ENCODE measurements at regions not wholly inside any gene's neighbourhood (a gene's known extent, or its start where the extent isn't known, plus 50 kb on each side); places are given as distances from the start of the nearest gene placed in this dataset.

DNA sequence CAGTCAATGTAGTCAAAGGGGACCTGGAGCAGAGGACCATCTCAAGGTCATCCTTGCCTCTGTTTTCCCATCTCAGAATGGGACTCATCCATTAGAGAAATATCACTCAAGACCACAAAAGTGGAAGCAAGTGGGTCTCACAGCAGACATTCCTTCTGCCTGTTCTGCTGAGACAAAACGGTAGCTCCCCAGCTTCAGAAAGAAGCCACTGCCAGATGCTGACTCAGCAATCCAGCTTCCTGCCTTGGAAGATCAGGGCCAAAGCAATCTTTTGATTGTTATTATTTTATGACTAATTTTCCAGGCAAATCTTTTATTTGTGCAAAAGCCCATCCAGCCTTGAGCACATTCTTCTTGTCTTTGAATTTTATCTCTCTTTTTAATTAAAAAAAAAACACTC is 86.8 kb downstream of the CCT6B start:
- DNase-seq: no peak

DNA sequence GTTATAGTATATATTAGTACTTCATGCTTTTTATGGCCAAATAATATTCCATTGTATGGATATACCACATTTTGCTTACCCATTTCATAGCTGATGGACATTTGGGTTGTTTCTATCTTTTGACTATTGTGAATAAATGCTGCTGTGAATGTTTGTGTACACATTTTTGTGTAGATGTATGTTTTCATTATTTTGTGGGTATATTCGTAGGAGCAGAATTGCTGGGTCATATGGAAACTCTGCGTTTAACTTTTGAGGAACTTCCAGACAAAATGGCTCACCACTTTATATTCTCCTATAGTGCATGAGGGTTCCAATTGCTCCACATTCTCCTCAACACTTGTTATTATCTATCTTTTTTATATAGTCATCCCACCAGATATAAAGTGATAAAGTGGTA is 88.6 kb downstream of the CCT6B start:
- no peak for DNase-seq

DNA sequence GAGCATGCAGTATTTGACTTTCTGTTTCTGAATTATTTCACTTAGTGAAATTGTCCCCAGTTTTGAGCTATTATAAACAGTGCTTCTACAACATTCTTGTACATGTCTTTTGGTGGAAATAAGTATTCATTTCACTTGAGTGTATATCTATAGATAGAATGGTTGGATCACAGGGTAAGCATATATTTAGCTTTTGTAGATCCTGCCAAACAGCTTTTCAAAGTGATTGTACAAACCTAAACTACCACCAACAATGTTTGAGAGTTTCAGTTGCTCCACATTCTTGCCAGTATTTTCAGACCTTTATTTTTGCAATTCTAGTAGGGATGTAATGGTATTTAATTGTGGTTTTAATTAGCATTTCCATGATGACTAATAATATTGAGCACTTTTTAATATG is 91.6 kb downstream of the CCT6B start:
- DNase-seq: no peak

DNA sequence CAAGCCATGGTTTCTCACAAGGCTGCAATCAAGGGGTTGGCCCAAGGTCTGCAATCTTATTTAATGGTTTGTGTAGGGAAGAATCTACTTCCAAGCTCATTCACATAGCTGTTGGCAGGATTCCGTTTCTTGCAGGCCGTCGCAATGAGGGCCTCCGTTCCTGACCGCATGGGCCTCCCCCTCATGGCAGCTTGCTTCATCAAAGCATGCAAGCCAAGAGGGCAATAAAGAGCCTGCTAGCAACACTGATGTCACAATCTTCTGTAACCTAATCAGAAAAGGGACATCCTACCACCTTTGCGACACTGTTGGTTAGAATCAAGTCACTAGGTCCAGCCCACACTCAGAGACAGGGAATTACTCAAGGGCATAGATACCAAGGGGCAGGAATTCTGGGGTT is 95.5 kb downstream of the CCT6B start:
- DNase-seq: no peak

DNA sequence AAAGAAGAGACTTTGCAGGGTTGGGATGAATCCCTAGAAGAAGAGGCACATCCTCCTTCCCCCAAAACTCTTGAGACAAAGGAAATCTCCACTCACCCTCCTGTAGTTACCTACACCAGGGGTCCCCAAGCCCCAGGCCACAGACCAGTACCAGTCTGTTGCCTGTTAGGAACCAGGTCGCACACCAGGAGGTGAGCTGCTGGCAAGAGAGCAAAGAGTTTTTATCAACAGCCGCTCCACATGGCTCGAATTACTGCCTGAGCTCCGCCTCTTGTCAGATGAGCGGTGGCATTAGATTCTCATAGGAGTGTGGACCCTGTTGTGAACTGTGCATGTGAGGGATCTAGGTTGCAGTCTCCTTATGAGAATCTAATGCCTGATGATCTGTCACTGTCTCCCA is 98.9 kb downstream of the CCT6B start:
- no peak for DNase-seq

DNA sequence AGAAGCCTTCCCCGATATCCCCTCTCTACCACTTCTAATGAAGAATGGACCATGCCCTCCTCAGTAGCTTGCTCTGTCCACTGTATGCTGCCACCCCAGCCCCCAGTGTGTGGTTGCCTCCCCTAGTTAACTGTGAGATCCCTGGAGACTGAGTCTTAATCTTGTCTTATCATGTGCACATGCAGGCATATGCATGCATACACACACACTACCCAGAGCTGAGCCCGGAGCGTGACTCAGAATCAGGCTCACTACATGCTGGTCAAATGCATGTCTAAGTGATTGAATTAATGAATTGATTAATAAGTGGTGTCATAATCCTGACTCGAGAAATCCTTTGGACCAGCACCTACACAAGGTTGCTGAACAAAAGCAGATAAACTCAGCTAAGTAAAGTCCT is 99.4 kb downstream of the CCT6B start:
- DNase-seq: no peak

DNA sequence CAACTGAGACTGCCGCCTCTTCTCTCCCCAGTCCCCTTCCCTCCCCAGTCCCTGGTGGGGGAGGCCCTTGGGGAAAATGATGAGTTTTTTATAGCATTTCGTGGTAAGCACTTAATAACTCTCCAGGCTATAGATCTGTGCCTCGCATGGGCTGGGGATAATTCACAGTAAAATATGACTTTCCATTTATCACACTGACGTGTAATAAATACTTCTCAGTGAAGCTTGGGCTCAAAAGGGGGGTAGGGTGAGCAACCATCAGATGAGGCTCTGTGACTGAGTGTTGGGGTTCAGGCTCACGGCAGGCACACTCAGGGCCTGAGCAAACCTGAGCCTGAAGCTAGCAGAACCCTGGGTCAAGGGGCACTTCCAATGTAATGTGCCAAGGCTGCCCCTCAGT is 101.6 kb downstream of the CCT6B start:
- no peak for DNase-seq

DNA sequence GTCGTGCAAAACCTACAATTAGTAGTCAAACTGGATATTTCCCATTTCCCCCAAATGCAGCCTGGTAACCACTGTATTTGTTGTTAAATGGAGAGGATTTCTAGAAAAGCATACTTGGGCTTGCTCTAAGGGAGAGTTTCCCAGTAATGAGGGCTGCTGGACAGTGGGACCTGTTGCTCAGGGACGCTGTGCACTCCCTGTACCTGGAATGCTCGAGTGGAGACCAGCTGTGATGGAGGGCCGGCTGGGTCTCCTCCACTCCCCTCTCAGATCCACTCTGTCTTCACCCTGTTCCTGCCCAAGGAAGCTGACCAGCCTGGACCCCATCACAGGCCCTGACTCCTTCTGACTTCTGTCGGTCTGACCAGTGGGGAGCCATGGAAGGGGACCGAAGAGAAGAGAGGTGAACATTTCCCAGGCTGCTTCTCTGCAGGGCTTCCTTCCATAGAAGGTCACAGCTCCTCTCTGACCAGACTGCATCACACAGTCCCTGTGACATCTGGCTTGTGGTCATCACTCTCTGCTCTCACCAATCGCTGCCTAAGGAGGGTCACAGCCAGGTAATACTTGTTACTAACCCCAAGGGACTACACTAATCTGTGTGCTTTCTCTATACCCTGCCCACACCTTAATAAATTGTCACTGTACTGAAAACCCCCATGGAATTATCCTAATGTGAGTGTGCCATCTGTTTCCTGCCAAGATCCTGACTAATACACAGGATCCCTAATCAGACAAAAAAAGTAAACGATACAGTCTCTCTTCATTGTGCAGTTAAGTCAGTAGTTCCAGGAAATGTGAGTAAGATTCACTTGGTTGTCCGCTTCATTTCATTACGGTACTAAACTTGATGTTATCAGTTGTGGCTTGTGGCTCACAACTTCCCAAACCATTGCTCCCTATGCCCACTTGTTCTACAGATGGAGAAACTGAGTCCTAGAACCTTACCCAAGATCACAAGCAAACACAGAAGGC is 102.4 kb downstream of the CCT6B start:
- DNase-seq: no peak

DNA sequence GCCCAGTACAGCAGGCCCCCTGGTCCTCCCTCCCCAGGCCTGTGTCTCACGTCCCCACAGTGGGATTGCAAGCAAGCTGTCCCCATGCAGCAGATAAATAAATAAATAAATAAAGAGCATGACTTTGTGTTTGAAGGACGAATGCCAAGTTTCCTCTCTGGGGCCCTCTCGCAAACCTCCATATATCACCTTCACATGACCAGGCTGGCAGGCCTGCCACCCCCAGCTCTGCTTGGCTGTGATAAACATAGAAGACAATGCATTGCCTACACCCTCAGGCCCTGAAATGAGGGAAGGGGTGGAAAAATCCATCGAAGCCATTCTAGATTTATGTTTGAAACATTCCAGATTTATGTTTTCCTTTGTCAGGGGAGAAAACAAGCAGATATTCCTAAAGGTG is 107.3 kb downstream of the CCT6B start:
- DNase-seq: no peak

DNA sequence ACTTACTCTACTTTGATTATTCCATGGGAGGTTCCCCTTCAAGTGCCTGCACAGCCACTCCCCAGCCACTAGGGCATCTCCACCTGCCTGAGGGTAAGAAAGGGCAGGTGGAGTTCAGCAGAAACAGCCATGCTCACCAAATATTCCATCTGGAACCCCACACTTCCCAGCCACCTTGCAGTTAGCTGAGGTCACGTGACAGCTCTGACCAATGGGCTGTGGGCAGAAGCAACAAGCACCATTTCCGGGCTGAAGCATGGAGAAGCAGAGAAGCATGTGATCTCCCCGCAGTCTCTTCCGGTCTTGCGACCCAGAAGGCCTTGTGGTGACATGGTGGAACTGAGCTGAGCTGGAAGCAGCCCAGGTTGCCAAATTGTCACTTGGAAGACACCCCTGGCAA is 108.6 kb downstream of the CCT6B start:
- DNase-seq: no peak

DNA sequence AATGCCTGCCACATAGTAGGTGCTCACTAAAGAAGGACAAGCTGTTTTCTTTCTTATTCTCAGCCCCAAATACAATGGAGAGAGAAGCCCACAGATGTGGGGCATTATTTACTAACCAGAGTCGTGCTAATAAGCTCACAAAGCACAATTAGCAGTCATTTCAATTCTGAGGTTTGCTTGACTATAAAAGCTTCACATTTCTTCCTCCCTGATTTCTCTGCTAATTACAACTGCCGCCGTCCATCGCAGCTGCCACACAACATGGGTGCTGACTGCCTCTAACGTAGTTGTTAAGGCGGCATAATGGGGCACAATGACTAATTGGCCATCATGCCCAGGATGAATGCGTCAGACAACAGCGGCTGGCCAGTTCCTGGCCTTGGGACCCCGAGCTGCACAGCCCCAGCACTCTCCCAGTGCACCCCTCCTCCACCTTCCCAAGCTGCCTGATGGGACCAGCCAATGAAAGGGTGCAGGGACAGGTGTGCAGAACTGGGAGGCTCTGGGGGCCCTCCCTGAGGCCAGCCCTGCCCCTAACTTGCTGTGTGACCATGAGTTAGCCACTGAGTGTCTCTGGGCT is 109.2 kb downstream of the CCT6B start:
- no peak for DNase-seq

DNA sequence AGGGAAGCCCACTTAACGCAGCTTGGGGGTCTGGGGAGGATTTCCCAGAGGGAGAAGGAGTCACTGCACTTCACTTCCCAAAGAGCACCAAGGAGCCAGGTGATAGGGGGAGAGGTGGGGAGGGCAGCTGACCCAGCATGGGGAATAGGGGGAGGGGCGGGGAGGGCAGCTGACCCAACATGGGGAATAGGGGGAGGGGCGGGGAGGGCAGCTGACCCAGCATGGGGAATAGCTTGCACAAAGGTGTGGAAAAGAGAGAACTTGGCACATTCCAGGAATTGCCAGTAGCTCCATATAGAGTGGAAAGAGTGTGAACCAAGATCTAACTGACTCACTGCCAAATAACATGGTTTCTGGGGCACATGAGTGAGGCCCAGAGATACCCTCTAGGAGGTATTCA is 110.3 kb downstream of the CCT6B start:
- no peak for DNase-seq

DNA sequence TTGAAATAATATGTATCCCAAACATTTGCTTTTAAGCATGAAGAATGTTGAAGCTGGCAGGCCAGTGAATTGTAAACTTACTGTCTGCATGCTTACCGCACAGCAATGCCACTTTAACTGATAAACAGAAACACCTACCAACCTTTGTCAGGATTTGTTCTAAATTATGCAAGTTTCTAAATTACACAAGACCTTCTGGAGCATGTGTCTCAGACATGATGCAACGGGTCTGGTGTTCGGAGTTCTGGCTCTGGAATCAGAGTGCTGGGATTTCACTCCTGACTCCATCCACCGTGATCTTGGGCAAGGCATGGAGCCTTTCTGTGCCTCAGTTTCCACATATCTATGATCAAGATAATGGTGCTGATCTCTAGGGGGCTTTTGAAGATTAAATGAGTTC is 111.2 kb downstream of the CCT6B start:
- no peak for DNase-seq

DNA sequence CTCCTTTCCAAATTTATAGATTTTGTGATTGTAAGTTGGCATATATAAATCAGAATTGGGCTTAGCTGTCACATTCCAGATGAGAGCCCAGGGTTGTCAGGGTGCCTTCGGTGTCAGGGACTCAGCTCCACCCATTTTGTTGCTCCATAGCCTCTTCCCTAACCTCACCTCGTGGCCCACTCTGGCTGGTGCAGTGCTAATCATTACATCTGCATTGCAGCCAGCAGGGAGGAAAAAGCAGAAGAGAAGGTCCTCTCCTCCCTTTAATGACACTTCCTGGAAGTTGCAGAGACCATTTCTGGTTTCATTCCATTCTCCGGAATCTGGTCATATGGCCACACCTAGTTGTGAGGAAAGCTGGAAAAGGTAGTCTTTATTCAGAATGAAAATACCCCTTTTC is 113.3 kb downstream of the CCT6B start:
- no peak for DNase-seq

DNA sequence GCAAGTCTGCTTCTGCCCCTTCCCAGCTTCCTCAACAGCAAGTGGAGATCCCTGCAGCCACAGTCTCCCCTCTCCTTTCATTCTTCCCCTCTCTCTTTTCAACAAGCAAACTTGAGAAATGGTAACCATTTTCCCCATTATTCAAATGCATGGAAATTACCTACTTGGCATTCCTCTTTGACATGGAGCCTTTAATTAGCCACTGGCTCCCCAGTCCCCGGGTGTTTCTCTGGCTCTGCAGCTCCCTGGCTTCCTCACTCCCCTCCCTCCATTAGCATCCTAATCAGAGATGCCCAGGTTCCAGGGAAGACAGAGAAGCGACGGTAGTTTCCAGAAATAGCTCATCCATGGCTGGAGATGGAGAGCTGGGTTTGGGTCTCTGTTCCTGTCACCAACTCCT is 116.0 kb downstream of the CCT6B start:
- DNase-seq: no peak

DNA sequence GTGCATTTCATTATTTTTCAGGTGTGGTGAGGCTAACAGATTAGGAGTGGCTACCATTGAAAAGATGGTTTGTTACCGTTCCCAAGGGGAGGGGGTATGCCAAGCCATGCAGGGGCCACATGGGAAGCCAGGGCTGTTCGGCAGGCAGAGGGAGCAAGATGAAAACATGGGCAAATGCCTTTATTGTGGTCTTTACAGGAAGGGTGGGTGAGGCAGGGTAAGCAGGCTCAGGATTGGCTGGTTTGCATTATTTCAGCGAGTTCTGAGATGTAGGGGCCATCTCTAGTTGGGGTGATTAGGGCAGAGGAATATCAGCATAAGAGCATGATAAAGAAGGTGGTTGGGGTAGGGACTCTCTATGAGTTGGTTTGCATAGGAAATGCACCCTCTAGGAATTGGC is 117.6 kb downstream of the CCT6B start:
- DNase-seq: no peak

DNA sequence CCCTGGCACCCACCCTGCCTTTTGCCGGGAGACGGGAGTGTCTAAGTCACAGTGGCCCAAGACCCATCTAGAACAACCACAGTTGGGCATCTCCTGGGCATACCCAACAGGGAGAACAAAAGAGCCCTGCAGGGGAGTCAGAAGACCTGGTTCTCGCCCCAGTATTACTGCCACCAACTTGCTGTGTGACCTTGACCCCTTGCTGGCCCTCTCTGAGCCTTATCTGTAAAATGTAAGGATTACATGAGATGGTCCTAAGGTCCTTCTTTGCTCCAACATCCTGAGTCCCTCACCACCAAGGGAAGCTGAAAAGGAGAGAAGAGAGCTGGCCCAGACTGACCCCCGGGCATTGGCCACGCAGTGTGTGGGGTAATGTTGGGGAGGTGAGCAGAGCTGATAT is 119.0 kb downstream of the CCT6B start:
- DNase-seq: no peak

DNA sequence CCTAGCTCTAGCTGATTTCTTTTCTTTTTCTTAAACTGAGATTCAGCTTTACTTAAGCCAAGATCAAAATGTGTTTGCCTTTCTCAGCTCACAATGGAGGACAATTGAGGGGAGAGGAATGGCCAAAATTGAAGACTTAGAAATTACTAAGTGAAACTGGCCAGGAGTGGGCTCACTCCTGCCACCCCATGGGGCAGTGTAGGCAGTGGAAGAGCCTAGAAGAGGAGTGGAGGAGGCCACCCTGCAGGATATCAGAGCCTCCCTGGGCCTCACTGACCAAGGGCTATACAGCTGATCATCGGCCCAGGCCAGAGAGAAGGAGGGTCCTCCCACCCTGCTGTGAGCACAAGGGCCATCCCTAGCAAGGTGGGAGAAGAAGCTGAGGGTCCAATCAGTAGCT is 119.8 kb downstream of the CCT6B start:
- no peak for DNase-seq

DNA sequence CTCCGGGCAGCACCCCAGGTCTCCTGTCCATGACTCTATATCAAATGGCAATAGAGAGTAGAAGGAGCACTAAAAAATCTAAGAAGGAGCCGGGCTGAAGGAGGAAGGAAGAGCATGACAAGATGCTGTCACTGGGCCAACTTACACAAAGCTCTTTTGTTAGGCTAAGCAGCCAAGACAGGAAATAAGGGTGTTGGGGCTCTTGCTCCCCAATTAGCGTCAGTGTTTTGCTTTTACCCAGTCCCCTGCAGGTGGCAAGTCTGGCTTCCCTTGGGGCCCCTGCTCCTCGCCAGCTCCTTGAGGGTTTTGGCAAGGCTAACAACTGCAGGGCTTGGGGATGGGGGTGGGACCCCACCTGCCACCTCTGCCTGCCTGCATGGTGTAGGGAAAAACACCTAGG is 120.5 kb downstream of the CCT6B start:
- DNase-seq: no peak

DNA sequence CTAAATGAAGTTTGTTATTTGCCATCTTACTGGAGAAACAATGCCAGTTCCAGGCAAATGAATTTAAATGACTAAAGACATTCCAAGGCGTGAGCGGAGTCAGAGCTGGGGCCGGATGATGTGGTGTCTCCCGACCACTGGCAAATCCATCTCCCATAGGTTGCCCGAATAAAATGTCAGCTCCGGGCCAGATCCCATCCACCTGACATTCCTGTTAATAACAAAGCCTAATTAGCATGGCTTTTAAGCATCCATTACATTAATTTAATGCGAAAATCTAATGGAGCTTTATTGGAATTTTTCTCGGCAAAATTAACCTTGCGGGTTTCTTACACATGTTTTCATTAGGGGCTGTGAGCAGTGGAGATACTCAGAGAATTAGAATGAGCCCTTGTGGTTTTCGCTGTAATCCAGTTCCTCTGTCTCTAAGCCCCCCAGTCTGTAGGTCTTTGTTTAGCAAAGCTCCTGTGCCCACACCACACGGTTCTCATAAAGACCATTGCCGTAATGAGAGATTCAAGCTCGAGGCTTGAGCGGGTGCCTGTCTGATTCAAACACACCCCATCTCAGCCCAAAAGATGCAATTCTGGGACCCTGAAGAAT is 123.3 kb downstream of the CCT6B start:
- no peak for DNase-seq

DNA sequence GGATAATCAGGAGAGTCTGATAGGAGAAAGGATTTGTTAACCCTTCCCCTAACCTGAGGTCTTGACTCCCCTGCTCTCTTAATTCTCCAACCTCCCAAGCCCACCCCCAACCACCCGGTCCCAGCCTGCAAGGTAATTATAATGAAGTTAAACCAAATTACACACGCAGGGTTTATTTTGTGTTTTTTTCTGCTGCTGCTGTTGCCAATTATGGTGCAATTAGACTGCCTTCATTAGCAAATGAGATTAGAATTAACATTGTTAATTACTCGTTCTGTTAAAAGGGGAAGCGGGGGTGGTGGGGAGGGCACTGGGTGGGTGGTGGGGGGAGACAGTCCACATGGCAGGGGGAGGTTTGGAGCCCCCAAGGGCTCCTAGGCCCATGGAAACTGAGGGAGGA is 128.9 kb downstream of the CCT6B start:
- no peak for DNase-seq

DNA sequence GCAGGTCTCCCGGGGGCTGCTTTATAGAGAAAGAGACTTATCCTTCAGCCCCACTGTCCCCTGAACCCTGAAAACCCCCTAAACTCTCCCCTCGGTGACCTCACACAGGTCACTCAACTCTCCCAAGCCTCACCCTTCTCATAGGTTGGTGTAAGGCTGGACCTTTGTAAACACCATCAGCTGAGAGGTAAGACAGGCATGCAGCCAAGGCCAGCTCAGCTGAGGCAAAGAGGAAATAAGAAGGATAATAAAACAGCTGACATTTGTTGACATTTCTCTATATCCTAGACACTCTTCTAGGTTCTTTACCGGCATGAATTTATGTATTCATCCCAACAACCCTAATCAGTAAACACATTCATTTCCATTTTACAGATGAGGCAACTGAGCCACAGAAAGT is 134.3 kb downstream of the CCT6B start:
- no peak for DNase-seq

DNA sequence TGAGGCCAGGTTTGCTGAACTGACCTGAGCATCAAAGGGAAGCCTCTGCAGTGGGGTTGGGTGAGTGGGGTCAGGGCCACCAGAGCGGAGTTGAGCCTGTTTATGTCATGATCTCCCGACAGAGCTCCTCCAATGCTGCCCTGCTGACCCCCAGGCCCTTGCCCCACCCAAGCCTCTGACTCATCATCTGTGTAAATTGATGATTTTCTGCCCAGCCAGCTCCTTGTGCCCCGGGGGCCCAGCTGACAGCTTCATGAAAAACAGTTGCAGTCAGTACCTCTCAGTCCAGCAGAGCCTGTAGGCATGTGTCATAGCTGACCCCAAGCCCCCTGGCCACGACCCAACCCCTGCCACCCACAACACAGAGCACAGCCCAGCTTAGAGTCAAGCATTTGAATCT is 134.9 kb downstream of the CCT6B start:
- DNase-seq: no peak

DNA sequence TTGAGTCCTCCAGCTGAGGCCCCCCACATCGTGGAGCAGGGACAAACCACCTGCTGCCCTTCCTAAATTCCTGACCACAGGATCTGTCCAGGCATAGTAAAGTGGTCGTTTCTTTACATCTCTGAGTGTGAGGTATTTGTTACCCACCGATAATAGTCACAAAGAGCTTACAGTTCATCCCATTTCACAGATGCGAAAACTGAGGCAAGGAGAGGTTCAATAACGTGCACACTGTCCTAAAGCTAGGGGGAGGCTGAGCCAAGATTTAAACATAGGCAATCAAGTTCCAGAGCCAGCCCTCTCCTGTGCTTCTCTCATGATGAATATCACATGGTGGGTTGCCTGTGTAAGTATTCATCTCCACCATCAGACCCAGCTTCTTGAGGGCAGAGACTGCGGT is 135.4 kb downstream of the CCT6B start:
- DNase-seq: no peak

All from NCI-H1048 (cell line).